ENCODE measurements at regions not wholly inside any gene's neighbourhood (a gene's known extent, or its start where the extent isn't known, plus 50 kb on each side); places are given as distances from the start of the nearest gene placed in this dataset.
"Not testable (repeated sequence)": the region's sequence is repeated elsewhere in the genome, so short reads cannot be mapped to it uniquely, and the experiment has no call there.

DNA sequence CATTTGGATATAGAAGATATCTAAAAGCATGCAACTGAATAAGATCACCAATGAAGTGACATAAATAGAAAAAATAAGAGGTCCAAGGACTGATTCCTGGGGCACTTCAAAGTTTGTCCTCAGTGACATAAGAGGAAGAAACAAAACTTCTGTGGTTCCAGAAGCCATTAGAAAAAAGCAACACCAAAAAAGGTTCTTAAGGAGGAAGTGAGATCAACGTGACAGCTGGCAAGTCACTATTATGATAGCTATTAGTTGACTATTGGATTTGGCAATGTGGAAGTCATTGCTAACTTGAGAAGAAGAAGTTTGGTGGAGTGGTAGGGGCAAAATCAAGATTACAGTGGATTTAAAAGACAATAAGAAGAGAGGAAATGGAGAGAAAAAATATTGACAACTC is 1098.3 kb downstream of the NAALADL2 start:
- Histone ChIP-seq H3K36me3 (no peaks in the 10 kb centered on the region), H3K4me2 (no peak overlapping the region), H4K20me1 (no peaks in the 10 kb centered on the region), H3K9ac (no peak overlapping the region), H3K9me3 (peaks cover 10% of the 10 kb centered on the region; the same call in 1 of the 2 replicates), H3K4me1 (no peaks in the 10 kb centered on the region), H3K27ac (no peak overlapping the region), H3K27me3 (no peaks in the 10 kb centered on the region), H3K4me3 (no peak overlapping the region)
- TF ChIP-seq Cebpa-rat (IDR thresholded peaks at IDR 0.05) = no peak

DNA sequence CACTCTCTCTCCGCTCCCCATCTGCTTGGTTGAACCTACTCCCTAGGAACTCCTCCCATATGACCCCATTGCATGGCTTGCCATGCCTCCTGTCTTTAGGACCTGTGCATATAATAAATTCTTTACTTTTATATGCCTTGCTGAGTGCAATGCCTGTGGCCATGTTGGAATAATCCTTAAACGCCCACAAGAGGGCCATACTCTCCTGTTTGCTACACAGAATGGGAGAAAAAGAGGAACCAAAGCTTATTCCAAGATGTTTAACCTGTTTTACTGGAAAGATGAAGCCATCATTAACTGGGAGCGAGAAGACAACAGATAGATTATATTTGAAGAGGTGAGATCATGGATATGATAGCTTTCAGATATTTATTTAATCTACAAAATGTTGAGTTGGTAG is 1097.8 kb downstream of the NAALADL2 start:
- H4K20me1 ChIP-seq = no peaks in the 10 kb centered on the region
- no peaks in the 10 kb centered on the region for H3K27me3 ChIP-seq
- no peaks in the 10 kb centered on the region for H3K36me3 ChIP-seq
- TF ChIP-seq Cebpa-rat (IDR thresholded peaks at IDR 0.05) = no peak
- H3K4me1 ChIP-seq = no peaks in the 10 kb centered on the region
- no peak overlapping the region for H3K4me2 ChIP-seq
- no peak overlapping the region for H3K4me3 ChIP-seq
- no peak overlapping the region for H3K27ac ChIP-seq
- peaks cover 10% of the 10 kb centered on the region; the same call in 1 of the 2 replicates for H3K9me3 ChIP-seq
- H3K9ac ChIP-seq = no peak overlapping the region

DNA sequence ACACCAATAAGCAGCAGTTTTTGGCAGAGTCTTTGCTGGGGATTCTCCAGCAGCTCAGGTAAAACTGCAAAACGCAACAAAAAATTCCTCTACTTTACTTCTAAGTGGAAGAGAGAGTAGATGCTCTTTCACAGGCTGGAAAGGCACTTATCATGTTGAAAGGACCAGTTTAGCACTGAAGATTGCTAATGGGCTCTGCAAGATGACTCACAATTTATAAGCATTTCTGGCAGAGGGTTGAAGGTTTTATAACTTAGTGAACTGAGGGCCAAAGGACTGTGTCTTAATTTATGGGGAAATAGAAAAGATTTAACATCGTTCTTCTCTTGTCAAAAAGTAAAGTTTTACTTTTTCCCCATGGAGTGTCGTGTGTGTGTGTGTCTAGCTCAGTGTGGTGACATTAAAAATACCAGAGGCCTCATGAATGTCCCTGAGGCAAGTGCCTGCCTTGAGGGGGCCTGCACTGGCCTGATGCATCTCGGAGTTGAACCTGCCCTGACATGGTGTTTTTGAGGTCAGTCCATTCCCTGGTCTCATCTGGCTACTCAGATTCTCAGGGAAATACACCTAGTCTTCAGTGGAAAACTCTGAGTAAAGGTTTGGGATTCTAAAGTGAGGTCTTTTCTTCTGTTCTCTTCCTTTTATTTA is 1092.0 kb downstream of the NAALADL2 start:
- Histone ChIP-seq H3K27ac (no peak overlapping the region), H3K4me1 (no peaks in the 10 kb centered on the region), H3K27me3 (no peaks in the 10 kb centered on the region), H3K36me3 (no peaks in the 10 kb centered on the region), H4K20me1 (no peaks in the 10 kb centered on the region), H3K9me3 (peaks cover 10% of the 10 kb centered on the region), H3K9ac (no peak overlapping the region), H3K4me3 (no peak overlapping the region), H3K4me2 (no peak overlapping the region)
- no peak for TF ChIP-seq Cebpa-rat (IDR thresholded peaks at IDR 0.05)

DNA sequence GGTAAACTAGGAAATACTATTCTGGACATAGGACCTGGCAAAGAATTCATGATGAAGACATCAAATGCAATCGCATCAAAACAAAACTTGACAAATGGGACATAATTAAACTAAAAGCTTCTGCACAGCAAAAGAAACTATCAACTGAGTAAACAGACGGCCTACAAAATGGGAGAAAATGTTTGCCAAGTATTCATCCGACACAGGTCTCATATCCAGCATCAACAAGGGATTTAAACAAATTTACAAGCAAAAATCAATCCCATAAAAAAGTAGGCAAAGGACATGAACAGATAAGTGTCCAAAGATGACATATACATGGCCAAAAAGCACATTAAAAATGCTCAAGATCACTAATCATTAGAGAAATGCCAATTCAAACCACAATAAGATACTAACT is 1088.9 kb downstream of the NAALADL2 start:
- no peak overlapping the region for H3K9ac ChIP-seq
- no peaks in the 10 kb centered on the region for H3K4me1 ChIP-seq
- TF ChIP-seq Cebpa-rat (IDR thresholded peaks at IDR 0.05) = no peak
- no peak overlapping the region for H3K4me3 ChIP-seq
- no peak overlapping the region for H3K4me2 ChIP-seq
- no peaks in the 10 kb centered on the region for H3K36me3 ChIP-seq
- H3K27ac ChIP-seq = no peak overlapping the region
- no peaks in the 10 kb centered on the region for H4K20me1 ChIP-seq
- H3K27me3 ChIP-seq = no peaks in the 10 kb centered on the region
- peaks cover 25% of the 10 kb centered on the region for H3K9me3 ChIP-seq

DNA sequence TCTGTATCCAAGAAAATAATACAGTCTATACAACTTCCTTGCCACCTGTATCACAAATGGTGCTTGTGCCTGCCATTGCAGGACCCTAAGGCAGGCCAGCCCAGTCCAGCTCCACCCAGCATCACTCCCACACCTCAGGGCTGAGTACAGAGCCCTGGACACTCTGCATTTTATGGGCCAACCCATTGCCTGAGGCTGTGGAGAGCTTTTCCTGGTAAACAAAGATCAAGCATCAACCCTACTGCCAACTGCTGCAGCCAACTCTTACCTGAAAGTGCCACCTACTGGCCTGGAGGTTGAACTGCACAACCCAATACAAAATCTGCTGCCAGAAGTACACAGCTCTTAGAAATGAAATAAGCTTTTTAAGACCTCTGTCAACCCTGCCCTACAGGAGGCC is 1082.2 kb downstream of the NAALADL2 start:
- H4K20me1 ChIP-seq = no peaks in the 10 kb centered on the region
- H3K9me3 ChIP-seq = peaks cover 61% of the 10 kb centered on the region
- H3K4me3 ChIP-seq = 0 out of 2 replicates have a peak overlapping the region, but pooled peaks have one; percentile 18
- no peak overlapping the region for H3K9ac ChIP-seq
- H3K4me1 ChIP-seq = no peaks in the 10 kb centered on the region
- no peak overlapping the region for H3K27ac ChIP-seq
- no peak overlapping the region for H3K4me2 ChIP-seq
- no peaks in the 10 kb centered on the region; the same call in 1 of the 2 replicates for H3K27me3 ChIP-seq
- no peaks in the 10 kb centered on the region for H3K36me3 ChIP-seq
- no peak for TF ChIP-seq Cebpa-rat (IDR thresholded peaks at IDR 0.05)

DNA sequence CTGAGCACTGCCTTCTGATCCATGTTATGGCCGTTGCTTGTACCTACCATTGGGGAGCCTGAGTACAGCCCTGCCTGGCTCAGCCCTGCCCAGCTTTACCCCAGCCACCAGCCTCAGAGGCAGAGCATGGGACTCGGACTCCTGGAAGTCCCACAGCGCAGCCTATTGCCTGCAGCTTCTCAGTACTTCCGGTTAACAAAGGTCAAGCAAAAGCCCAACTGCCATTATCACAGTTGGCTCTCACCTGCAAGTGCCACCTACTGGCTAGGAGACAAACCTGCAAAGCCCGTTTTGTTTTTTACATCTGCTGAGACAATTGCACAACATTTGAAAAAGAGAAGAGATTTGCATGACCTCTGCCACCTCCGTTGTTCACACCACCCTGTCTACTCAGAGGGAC is 1081.7 kb downstream of the NAALADL2 start:
- Histone ChIP-seq H3K36me3 (no peaks in the 10 kb centered on the region), H3K9ac (no peak overlapping the region), H3K9me3 (peaks cover 64% of the 10 kb centered on the region), H3K4me2 (no peak overlapping the region), H3K4me3 (no peak overlapping the region), H3K27ac (no peak overlapping the region), H3K4me1 (no peaks in the 10 kb centered on the region), H3K27me3 (no peaks in the 10 kb centered on the region; the same call in 1 of the 2 replicates), H4K20me1 (no peaks in the 10 kb centered on the region)
- TF ChIP-seq Cebpa-rat (IDR thresholded peaks at IDR 0.05) = no peak

DNA sequence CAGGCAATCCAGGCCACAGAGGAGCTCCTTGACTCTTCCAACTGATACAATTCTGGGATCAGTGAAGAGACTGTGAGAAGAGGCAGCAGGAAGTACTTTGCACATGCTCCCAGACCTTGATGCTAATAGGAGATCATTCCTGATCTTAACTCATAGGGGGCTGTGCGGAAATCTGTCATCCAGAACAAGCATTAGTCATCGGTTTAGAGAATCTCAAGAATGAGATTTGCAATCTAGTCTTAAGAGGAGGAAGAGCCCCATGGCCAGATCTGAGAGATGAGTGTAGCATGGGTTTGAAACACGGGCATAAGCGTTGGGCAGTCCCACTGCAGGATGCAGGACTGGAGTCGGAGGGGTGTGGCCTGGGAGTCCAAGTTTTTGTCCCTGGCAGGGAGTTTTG is 1081.1 kb downstream of the NAALADL2 start:
- no peak overlapping the region for H3K4me3 ChIP-seq
- H3K9me3 ChIP-seq = peaks cover 64% of the 10 kb centered on the region
- H3K9ac ChIP-seq = no peak overlapping the region
- H3K4me1 ChIP-seq = no peaks in the 10 kb centered on the region
- no peak for TF ChIP-seq Cebpa-rat (IDR thresholded peaks at IDR 0.05)
- H4K20me1 ChIP-seq = no peaks in the 10 kb centered on the region
- no peaks in the 10 kb centered on the region for H3K36me3 ChIP-seq
- no peak overlapping the region for H3K27ac ChIP-seq
- no peaks in the 10 kb centered on the region; the same call in 1 of the 2 replicates for H3K27me3 ChIP-seq
- no peak overlapping the region for H3K4me2 ChIP-seq

DNA sequence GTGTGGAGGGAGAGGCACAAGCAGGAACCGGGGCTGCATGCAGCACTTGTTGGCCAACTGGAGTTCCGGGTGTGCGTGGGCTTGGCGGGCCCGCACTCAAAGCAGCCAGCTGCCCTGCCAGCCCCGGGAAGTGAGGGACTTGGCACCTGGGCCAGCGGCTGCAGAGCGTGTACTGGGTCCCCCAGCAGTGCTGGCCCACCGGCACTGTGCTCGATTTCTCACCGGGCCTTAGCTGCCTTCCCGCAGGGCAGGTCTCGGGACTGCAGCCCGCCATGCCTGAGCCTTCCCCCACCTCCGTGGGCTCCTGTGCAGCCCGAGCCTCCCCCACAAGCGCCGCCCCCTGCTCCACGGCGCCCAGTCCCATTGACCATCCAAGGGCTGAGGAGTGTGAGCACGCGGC is 1078.2 kb downstream of the NAALADL2 start:
- H3K27ac ChIP-seq, H3K4me3 ChIP-seq, H4K20me1 ChIP-seq, H3K4me1 ChIP-seq, H3K36me3 ChIP-seq, H3K4me2 ChIP-seq, H3K27me3 ChIP-seq, H3K9ac ChIP-seq: not testable (repeated sequence)
- peaks cover 60% of the 10 kb centered on the region for H3K9me3 ChIP-seq

DNA sequence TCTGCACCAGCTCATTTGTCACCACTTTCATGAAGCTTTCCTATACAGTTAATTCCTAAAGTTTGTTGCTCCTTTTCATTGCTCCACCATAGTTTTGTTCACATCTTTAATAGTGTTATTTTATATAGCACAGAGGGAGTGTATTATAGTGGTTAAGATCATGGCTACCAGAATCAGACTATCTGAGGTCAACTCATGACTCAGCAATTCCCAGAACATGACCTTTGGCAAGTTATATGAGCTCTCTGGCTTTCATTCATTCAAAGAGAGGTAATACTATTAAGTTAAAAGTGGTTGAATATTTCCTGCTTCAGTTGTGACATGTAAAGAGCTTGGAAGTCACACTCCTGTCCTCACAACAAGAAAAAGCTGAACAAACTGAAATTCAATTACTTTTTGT is 1073.5 kb downstream of the NAALADL2 start:
- Histone ChIP-seq H3K9ac (no peak overlapping the region), H3K27ac (no peak overlapping the region), H3K27me3 (no peaks in the 10 kb centered on the region), H3K4me2 (no peak overlapping the region), H3K36me3 (no peaks in the 10 kb centered on the region), H3K9me3 (peaks cover 28% of the 10 kb centered on the region), H4K20me1 (no peaks in the 10 kb centered on the region), H3K4me1 (no peaks in the 10 kb centered on the region), H3K4me3 (no peak overlapping the region)
- no peak for TF ChIP-seq Cebpa-rat (IDR thresholded peaks at IDR 0.05)

DNA sequence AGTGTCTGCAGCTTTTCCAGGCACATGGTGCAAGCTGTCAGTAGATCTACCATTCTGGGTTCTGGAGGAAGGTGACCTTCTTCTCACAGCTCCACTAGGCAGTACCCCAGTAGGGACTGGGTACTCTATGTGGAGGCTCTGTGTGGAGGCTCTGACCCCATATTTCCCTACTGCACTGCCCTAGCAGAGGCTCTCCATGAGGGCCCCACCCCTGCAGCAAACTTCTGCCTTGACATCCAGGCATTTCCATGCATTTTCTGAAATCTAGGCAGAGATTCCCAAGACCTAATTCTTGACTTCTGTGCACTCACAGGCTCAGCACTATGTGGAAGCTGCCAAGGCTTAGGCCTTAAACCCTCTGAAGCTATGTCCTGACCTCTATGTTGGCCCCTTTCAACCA is 1060.0 kb downstream of the NAALADL2 start:
- Histone ChIP-seq H3K27ac (no peak overlapping the region), H3K9me3 (peaks cover 32% of the 10 kb centered on the region), H3K4me1 (no peaks in the 10 kb centered on the region), H3K9ac (no peak overlapping the region), H3K36me3 (0 out of 2 replicates have a peak, but pooled peaks cover 7% of the 10 kb centered on the region), H3K27me3 (no peaks in the 10 kb centered on the region), H4K20me1 (no peaks in the 10 kb centered on the region), H3K4me2 (no peak overlapping the region), H3K4me3 (no peak overlapping the region)
- no peak for TF ChIP-seq Cebpa-rat (IDR thresholded peaks at IDR 0.05)
